ENCODE measurements at regions not wholly inside any gene's neighbourhood (a gene's known extent, or its start where the extent isn't known, plus 50 kb on each side); places are given as distances from the start of the nearest gene placed in this dataset.
"Not testable (repeated sequence)": the region's sequence is repeated elsewhere in the genome, so short reads cannot be mapped to it uniquely, and the experiment has no call there.

DNA sequence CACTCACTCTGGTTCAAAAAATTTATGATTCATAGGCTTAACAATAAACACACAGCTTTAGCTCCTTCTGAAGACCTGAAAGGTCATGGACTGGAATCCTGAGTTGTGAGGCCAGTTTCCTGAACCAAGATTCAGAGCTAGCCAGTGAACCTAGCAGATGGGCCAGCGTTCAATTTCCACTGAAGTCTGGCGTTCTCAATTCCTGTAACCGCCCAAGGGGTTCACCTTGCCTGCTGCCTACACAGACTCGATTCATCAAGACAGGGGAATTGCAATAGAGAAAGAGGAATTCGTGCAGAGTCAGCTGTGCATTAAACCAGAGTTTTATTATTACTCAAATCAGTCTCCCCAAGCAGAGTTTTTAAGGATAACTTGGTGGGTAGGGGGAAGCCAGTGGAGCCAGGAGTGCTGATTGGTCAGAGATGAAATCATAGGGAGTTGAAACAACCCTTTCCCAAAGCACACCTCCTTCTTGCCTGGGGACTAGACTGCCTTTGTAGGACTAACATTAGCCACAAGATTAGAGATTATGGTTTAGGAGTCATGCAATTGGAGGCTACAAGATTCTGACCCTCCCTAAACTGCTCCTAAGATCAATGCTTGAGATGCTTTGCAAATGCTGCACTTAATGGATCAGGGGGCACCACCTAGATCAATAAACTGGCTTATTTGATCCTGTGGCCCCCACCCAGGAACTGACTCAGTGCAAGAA, 117.5 kb upstream of the SHB start:
- no peak for DNase-seq (ENCODE audit: low read depth in 2 of 2)

- no peak for DNase-seq (ENCODE audit: low read depth in 2 of 2)
Observed at GRCh38 chr9:38185647-38186403, 116.8 kb upstream of the SHB start.

GRCh38 chr9:38183994-38184568, 115.1 kb upstream of the SHB start:
- DNase-seq (ENCODE audit: low read depth in 2 of 2), result no peak

GRCh38 chr9:38182321-38182720, 113.3 kb upstream of the SHB start:
- DNase-seq (ENCODE audit: low read depth in 2 of 2), result no peak

- no peak for DNase-seq (ENCODE audit: low read depth in 2 of 2)
Observed at GRCh38 chr9:38181866-38182265, 112.8 kb upstream of the SHB start.

DNA sequence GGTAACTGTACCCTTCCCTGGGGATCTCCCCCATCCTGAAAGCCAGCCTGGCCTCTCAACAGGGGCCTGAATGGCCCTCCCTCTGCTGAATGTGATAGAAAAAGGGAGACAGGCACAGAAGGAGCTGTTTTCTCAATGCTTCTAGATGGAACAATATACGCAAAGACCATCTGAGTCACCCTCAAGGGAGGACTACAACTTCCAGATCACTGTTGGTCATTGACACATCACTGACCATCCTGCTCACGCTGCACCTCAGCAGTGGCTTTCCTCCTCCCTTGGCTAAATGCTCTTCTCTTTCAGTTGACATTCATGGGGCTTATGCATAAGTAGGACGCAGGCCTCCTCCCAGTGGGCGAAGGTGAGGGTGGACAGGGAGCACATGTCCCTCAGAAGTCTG, 112.2 kb upstream of the SHB start:
- DNase-seq (ENCODE audit: low read depth in 2 of 2), result no peak

DNA sequence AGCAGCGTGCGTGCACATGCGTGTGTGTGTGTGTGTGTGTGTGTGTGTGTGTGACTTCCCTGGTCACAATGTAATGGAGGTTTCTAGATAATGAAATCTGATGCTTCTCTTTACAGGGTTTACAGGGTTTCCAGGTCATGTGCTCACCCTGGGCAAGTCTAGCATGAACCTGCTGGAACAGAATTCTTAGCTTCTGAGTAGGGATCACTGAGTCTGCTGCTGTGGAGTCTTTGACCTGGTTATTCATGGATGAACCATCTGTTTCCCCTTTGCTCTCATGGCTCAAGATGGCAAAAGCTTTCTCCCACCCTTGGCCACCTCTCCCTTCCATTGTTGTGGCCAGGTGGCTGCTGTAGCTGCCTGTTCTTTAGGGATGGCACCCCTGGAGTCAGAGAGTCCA, 111.6 kb upstream of the SHB start:
- DNase-seq (ENCODE audit: low read depth in 2 of 2), result no peak

GRCh38 chr9:38179965-38180364, 110.9 kb upstream of the SHB start:
- DNase-seq (ENCODE audit: low read depth in 2 of 2), result no peak

DNA sequence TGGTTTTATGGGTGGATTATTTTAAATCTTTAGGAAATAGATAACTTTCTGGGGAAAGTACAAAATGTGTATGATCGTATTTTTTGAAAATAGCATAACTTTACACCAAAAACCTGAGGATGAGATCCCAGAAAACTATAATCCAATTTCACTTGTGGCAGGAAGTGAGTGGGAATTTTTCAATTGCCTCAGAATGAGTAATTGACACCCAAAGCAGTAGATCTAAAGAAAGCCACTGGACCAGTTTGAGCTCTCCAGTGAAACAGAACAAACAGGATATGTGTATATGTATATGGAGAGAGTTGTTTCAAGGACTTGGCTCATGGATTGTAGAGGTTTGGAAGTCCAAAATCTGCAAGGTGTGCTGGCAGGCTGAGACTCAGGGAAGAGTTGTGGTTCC, 109.2 kb upstream of the SHB start:
- DNase-seq (ENCODE audit: low read depth in 2 of 2), result no peak

- DNase-seq (ENCODE audit: low read depth in 2 of 2), result no peak
Observed at GRCh38 chr9:38177680-38178079, 108.7 kb upstream of the SHB start.

DNA sequence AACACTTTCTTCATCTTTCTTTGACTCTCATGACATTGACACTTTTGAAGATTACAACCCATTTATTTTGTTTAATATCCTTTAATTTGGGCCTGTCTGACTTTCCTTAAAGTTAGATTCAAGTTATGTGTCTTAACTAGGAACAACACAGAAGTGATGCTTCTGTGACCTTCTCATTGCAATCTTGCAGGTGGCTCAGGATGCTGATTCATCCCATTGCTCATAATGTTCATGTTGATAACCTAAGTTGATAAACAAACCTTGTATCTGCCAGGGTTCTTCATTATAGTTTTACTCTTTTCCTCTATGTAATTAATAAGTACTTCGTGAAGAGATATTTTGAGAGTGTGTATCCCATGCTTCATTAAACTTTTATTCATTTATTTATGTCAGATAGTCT, 107.2 kb upstream of the SHB start:
- no peak for DNase-seq (ENCODE audit: low read depth in 2 of 2)

DNA sequence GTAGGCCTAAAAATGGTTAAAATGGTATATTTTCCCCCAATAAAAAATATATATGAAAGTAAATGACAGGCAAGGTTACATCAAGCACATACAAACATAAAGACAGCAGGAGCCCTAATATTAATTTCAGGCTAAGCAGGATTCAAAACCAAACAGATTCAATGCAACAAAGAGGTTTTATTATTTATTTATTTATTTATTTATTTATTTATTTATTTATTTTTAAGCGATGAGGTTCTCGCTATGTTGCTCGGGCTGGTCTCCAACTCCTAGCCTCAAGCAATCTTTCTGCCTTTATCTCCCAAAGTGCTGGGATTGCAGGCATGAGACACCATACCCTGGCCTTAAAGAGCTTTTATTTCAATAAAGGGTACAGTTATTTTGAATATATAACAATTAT, 106.4 kb upstream of the SHB start:
- DNase-seq (ENCODE audit: low read depth in 2 of 2), result no peak

DNA sequence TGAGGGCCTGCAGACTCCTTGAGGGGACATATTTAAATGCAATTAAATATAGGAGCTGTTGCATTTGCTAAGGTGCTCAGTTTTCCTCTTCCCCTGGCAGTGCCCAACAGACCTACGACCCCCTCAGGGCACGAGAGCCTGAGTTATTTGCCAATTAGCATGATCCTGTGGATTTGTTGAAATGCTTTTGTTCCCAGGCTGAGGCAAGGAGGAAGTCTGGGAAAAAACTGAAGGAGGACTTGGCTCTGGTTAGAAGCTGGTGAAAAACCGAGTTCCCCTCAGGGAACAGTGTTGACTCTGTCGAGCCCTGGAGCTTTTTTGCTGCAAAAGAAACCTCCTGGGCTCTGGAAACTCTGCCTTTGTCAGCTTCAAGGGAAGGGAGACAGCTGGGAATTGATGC, 103.6 kb upstream of the SHB start:
- DNase-seq (ENCODE audit: low read depth in 2 of 2), result no peak

- no peak for DNase-seq (ENCODE audit: low read depth in 2 of 2)
Observed at GRCh38 chr9:38171926-38172325, 102.9 kb upstream of the SHB start.

DNA sequence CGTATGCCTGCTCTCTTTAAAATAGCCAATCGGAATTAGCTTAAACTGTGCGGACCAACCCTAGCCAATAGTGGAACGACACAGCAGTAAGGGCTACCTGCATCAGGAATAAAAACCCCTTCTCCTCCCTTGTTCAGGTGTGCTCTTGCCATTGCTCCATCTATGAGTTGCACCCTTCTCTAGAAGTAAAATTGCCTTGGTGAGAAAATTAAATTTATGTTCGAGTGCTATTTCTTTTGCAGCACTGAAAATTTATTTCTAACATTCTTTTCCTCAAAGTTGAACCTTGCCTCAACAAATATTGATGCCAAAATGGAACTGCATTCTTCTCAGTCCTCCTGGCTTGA, 102.5 kb upstream of the SHB start:
- DNase-seq (ENCODE audit: low read depth in 2 of 2), result no peak

DNA sequence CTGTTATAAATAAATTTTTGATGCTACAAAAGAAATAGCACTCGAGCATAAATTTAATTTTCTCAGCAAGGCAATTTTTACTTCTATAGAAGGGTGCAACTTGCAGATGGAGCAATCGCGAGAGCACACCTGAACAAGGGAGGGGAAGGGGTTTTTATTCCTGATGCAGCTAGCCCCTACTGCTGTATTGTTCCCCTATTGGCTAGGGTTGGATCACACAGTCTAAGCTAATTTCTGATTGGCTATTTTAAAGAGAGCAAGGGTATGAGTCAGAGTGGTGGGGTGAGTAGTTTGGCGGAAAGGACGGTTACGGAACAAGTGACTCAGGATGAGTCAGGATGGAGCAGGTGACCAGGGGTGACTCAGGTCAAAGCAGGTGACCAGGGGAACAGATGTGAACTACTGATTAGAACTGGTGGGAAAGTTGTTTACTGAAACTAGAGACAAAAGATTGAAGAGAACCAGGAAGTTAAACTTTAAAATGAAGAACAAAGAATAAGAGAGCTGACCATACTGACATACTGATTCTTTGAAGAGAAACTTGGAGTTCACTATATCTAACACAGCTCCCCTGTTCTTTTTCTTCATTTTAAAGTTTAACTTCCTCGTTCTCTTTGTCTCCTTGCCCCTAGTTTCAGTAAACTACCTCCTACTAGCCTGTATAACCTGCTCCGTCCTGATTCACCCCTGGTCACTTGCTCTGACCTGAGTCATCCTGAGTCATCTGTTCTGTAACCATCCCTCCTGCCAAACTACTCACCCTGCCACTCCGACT, 101.9 kb upstream of the SHB start:
- not testable (repeated sequence) for DNase-seq (ENCODE audit: low read depth in 2 of 2)

GRCh38 chr9:38170155-38170554, 101.1 kb upstream of the SHB start:
- DNase-seq (ENCODE audit: low read depth in 2 of 2), result not testable (repeated sequence)

- no peak for DNase-seq (ENCODE audit: low read depth in 2 of 2)
Observed at GRCh38 chr9:38166501-38166900, 97.5 kb upstream of the SHB start.

DNA sequence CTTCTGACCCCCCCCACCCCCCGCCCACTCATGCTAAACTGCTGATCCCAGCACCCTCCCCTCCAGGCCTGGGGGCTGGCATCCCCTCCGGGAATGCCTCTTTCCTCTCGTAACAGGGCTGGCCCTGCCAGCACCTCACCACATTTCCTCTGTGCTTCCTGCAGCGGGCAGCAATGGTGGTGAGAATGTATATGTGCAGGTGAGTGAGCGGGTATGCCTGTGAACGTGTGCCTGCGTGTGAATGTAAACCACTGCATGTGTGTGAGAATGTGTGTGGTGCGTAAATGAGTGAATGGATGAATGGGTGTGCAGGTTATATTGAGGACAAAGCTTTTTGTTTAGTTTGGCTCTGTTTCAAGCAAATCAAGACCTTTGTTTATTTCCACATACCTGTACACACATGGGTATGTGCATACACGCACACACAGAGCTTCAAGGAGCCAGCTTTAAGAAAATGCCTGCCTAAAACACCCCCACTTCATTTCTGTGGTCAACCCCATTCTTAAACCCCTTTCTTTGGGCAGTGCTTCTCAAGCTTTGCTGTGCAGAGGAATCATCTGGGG, 95.7 kb upstream of the SHB start:
- DNase-seq (ENCODE audit: low read depth in 2 of 2), result no peak

- no peak for DNase-seq (ENCODE audit: low read depth in 2 of 2)
Observed at GRCh38 chr9:38163518-38163917, 94.5 kb upstream of the SHB start.

GRCh38 chr9:38162332-38163211, 93.5 kb upstream of the SHB start:
- DNase-seq (ENCODE audit: low read depth in 2 of 2), result no peak

Measured in activated CD4-positive, alpha-beta T cell treated with anti-CD3 and anti-CD28 coated beads for 24 hours (primary cell).